Neural cell (in vitro differentiated cells): ENCODE measurements at regions not wholly inside any gene's neighbourhood (a gene's known extent, or its start where the extent isn't known, plus 50 kb on each side); places are given as distances from the start of the nearest gene placed in this dataset.

Experiments
- CTCF ChIP-seq: fragments of 450-650 bp; IDR thresholded peaks from 2 replicates; pipeline ENCODE4 v1.5.1; 2014; ENCODE audit warnings: antibody characterized with exemption, mild to moderate bottlenecking, moderate library complexity; ENCODE audit not compliant: poor library complexity, severe bottlenecking
- EZH2 ChIP-seq: fragments of 200-600, 300-800 bp; shearing (Covaris generic), sonication (generic); IDR thresholded peaks from 2 replicates; pipeline ENCODE4 v1.6.1; 2014; ENCODE audit warnings: antibody characterized with exemption, low read length, borderline replicate concordance, mild to moderate bottlenecking; ENCODE audit not compliant: insufficient read depth, poor library complexity, severe bottlenecking
- REST ChIP-seq: IDR thresholded peaks from 2 replicates; pipeline ENCODE4 v1.6.1; 2012; ENCODE audit warnings: borderline replicate concordance
- SMC3 ChIP-seq: fragments of 450-650 bp; conservative IDR thresholded peaks from 2 replicates; pipeline ENCODE4 v1.6.1; 2014; ENCODE audit warnings: antibody characterized with exemption, mild to moderate bottlenecking, moderate library complexity; ENCODE audit not compliant: poor library complexity

- no peak for TF ChIP-seq EZH2
- TF ChIP-seq SMC3: no peak
- no peak for TF ChIP-seq CTCF
- no peak for TF ChIP-seq REST
These were observed 72.9 kb upstream of the SPAG17 start for GRCh38 chr1:118257946-118258345.
